ENCODE measurements at regions not wholly inside any gene's neighbourhood (a gene's known extent, or its start where the extent isn't known, plus 50 kb on each side); places are given as distances from the start of the nearest gene placed in this dataset.

DNA sequence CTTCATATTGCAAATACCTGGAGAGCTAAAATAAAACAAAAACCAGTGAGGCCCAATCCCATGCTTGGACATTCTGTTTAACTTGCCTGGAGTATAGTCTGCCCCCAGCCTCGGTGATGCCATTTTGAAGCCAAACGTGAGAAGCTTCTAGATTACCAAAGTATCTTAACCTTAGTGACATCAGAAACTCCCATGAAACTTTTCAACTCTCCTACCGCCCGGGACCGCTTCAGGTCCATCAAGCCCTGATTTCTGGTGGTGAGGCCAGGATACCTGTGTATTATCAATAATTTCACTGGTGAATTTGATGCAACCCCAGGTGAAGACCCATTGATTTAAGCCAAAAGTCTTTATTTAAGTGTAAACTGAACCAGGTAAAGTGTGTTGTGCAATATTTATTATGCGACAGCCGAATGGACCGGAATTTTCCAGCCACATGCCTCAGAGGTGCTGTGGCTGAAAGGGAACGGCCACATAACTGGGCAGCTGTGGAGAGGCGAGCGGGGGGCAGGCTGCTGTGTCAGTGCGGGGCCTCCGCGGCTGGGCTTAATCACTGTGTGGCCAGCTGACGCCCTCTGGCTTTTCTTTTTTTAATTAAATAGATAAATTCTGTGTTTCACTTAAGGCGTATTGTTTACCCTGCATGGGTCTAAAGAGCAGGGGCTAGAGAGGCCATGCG is 385.5 kb upstream of the B3GAT1 start:
- H3K27me3 ChIP-seq (replicated peaks; ENCODE audit: control insufficient read depth, insufficient read depth, low read length): no peaks in the 10 kb centered on the region; the same call in 1 of the 2 replicates
- no peak for DNase-seq (ENCODE audit: extremely low read depth, insufficient read length)
- TF ChIP-seq CTCF (IDR thresholded peaks at IDR 0.05; ENCODE audit: insufficient read depth, low read length, poor library complexity, severe bottlenecking): no peak
- no peaks in the 10 kb centered on the region for H3K36me3 ChIP-seq (ENCODE audit: control insufficient read depth, insufficient read depth, low read length)
- H3K4me3 ChIP-seq (replicated peaks; ENCODE audit: low read depth, low read length): no peak overlapping the region

GRCh38 chr11:134795017-134795416 is 383.0 kb upstream of the B3GAT1 start:
- TF ChIP-seq CTCF (IDR thresholded peaks at IDR 0.05; ENCODE audit: insufficient read depth, low read length, poor library complexity, severe bottlenecking): no peak
- DNase-seq (ENCODE audit: extremely low read depth, insufficient read length): no peak
- Histone ChIP-seq H3K36me3 (ENCODE audit: control insufficient read depth, insufficient read depth, low read length) (no peaks in the 10 kb centered on the region), H3K27me3 (replicated peaks; ENCODE audit: control insufficient read depth, insufficient read depth, low read length) (no peaks in the 10 kb centered on the region; the same call in 1 of the 2 replicates), H3K4me3 (replicated peaks; ENCODE audit: low read depth, low read length) (no peak overlapping the region)

DNA sequence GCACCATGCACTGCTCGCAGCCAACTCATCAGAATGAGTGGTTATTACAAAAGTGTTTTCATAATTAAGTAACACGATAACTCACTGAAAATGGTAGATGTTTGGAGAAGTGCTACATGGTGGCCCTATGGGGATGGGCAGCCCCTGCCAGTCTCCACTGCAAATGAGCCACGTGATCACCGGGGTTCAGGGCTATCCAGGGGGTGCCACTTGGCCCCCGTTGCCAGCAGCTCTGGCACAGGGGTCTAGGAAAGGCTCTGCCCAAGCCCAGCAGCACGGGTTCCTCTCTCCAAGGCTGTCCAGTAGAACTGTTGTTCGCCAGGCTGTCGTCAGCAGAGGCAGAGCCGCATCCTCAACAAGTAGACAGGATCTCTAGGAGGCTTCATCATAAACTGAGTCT is 382.1 kb upstream of the B3GAT1 start:
- H3K36me3 ChIP-seq (ENCODE audit: control insufficient read depth, insufficient read depth, low read length): no peaks in the 10 kb centered on the region
- TF ChIP-seq CTCF (IDR thresholded peaks at IDR 0.05; ENCODE audit: insufficient read depth, low read length, poor library complexity, severe bottlenecking): no peak
- H3K4me3 ChIP-seq (replicated peaks; ENCODE audit: low read depth, low read length): no peak overlapping the region
- DNase-seq (ENCODE audit: extremely low read depth, insufficient read length): no peak
- no peaks in the 10 kb centered on the region; the same call in 1 of the 2 replicates for H3K27me3 ChIP-seq (replicated peaks; ENCODE audit: control insufficient read depth, insufficient read depth, low read length)

- TF ChIP-seq CTCF (IDR thresholded peaks at IDR 0.05; ENCODE audit: insufficient read depth, low read length, poor library complexity, severe bottlenecking): no peak
- Histone ChIP-seq H3K36me3 (ENCODE audit: control insufficient read depth, insufficient read depth, low read length) (no peaks in the 10 kb centered on the region), H3K4me3 (replicated peaks; ENCODE audit: low read depth, low read length) (no peak overlapping the region), H3K27me3 (replicated peaks; ENCODE audit: control insufficient read depth, insufficient read depth, low read length) (no peaks in the 10 kb centered on the region; the same call in 1 of the 2 replicates)
- DNase-seq (ENCODE audit: extremely low read depth, insufficient read length): no peak
These were observed 380.6 kb upstream of the B3GAT1 start for GRCh38 chr11:134792677-134793076.

DNA sequence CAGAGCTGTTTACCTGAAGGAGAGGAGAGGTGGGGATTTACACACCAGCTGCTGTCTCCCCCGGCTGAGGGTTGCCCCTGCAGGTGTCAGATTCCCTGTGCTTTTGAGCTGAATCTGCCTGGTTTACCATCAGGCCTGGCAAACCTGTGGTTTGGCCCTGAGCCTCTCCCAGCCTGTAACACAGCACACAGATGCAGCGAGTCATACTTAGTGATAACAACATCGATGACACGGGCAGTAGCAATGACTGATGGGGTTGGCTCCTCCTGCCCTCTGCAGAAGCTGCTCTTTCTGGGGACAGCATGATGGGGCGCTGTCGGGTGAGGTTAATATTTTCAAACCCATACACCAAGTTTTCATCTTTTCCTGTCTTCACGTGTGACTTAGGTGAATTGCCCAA is 380.0 kb upstream of the B3GAT1 start:
- no peaks in the 10 kb centered on the region for H3K36me3 ChIP-seq (ENCODE audit: control insufficient read depth, insufficient read depth, low read length)
- H3K4me3 ChIP-seq (replicated peaks; ENCODE audit: low read depth, low read length): no peak overlapping the region
- no peak for TF ChIP-seq CTCF (IDR thresholded peaks at IDR 0.05; ENCODE audit: insufficient read depth, low read length, poor library complexity, severe bottlenecking)
- no peaks in the 10 kb centered on the region; the same call in 1 of the 2 replicates for H3K27me3 ChIP-seq (replicated peaks; ENCODE audit: control insufficient read depth, insufficient read depth, low read length)
- DNase-seq (ENCODE audit: extremely low read depth, insufficient read length): no peak

DNA sequence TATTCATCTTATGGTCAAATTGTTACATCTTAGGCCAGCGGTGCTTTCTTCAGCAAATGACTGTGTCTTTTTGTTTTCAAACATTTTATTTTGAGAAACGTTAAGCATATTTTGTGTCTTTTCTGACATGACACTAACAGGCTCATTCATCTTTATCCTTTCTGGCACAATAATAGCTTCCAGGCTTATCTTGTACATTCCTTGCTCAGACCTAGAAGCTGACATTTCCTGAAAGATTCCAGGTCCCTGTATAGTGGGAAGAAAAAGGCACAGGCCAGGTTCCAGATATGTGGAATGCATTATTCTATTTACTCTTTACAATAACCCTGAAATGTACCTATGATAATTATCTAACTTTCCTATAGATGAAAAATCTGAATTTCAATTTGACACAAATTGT is 379.1 kb upstream of the B3GAT1 start:
- Histone ChIP-seq H3K27me3 (replicated peaks; ENCODE audit: control insufficient read depth, insufficient read depth, low read length) (no peaks in the 10 kb centered on the region; the same call in 1 of the 2 replicates), H3K36me3 (ENCODE audit: control insufficient read depth, insufficient read depth, low read length) (no peaks in the 10 kb centered on the region), H3K4me3 (replicated peaks; ENCODE audit: low read depth, low read length) (no peak overlapping the region)
- TF ChIP-seq CTCF (IDR thresholded peaks at IDR 0.05; ENCODE audit: insufficient read depth, low read length, poor library complexity, severe bottlenecking): no peak
- DNase-seq (ENCODE audit: extremely low read depth, insufficient read length): no peak
